ENCODE measurements at regions not wholly inside any gene's neighbourhood (a gene's known extent, or its start where the extent isn't known, plus 50 kb on each side); places are given as distances from the start of the nearest gene placed in this dataset.

GRCh38 chr1:103333141-103333540 lies 192.4 kb upstream of the RNPC3 start:
- H3K4me1 Mint-ChIP-seq = no peaks in the 10 kb centered on the region
- Histone ChIP-seq H4K20me1 (replicated peaks; ENCODE audit: insufficient read depth) (no peaks in the 10 kb centered on the region), H3K27ac (ENCODE audit: low read depth) (no peak overlapping the region), H3K4me1 (ENCODE audit: insufficient read depth) (no peaks in the 10 kb centered on the region), H3K4me2 (no peak overlapping the region), H3K79me2 (replicated peaks; ENCODE audit: insufficient read depth) (no peaks in the 10 kb centered on the region), H3K4me3 (no peak overlapping the region), H3K27me3 (ENCODE audit: insufficient read depth) (no peaks in the 10 kb centered on the region), H2AFZ (no peak overlapping the region), H3K36me3 (ENCODE audit: insufficient read depth) (no peaks in the 10 kb centered on the region), H3K9me2 (ENCODE audit: insufficient read depth) (no peaks in the 10 kb centered on the region), H3F3A (replicated peaks; ENCODE audit: low read depth) (no peaks in the 10 kb centered on the region)
- no peak for ATAC-seq
- TF ChIP-seq REST (IDR thresholded peaks at IDR 0.05; ENCODE audit: unreplicated experiment) (no peak), CTCF (conservative IDR thresholded peaks at IDR 0.05; ENCODE audit: low read depth in 2 of 2) (no peak)
- H3K4me3 Mint-ChIP-seq = no peak overlapping the region
- H3K36me3 Mint-ChIP-seq (ENCODE audit: low read depth) = no peaks in the 10 kb centered on the region
- no peaks in the 10 kb centered on the region for H3K27me3 Mint-ChIP-seq (ENCODE audit: insufficient read depth, low read depth, poor library complexity)
- DNase-seq (ENCODE audit: low spot score) = no peak
- H3K27ac Mint-ChIP-seq = no peak overlapping the region
- H3K9me3 Mint-ChIP-seq = no peaks in the 10 kb centered on the region

- H3K27me3 ChIP-seq (ENCODE audit: insufficient read depth) = no peaks in the 10 kb centered on the region
Measured at GRCh38 chr1:103327054-103327719, 198.3 kb upstream of the RNPC3 start.

More at GRCh38 chr1:103327054-103327719, 198.3 kb upstream of the RNPC3 start:
- no peak overlapping the region for H3K4me3 Mint-ChIP-seq
- peaks cover 7% of the 10 kb centered on the region; the same call in 2 of the 3 replicates for H3K9me3 Mint-ChIP-seq
- DNase-seq (ENCODE audit: low spot score) (no peak), ATAC-seq (no peak)
- no peaks in the 10 kb centered on the region; the same call in 2 of the 3 replicates for H3K36me3 Mint-ChIP-seq (ENCODE audit: low read depth)
- Histone ChIP-seq H3K9me2 (ENCODE audit: insufficient read depth) (peaks cover 3% of the 10 kb centered on the region; the same call in 1 of the 2 replicates), H3K36me3 (ENCODE audit: insufficient read depth) (no peaks in the 10 kb centered on the region), H3K4me2 (no peak overlapping the region), H3K4me3 (no peak overlapping the region), H2AFZ (no peak overlapping the region), H4K20me1 (replicated peaks; ENCODE audit: insufficient read depth) (no peaks in the 10 kb centered on the region), H3K79me2 (replicated peaks; ENCODE audit: insufficient read depth) (no peaks in the 10 kb centered on the region), H3K27ac (ENCODE audit: low read depth) (no peak overlapping the region), H3K4me1 (ENCODE audit: insufficient read depth) (no peaks in the 10 kb centered on the region), H3F3A (replicated peaks; ENCODE audit: low read depth) (no peaks in the 10 kb centered on the region)
- H3K27me3 Mint-ChIP-seq (ENCODE audit: insufficient read depth, low read depth, poor library complexity) = no peaks in the 10 kb centered on the region
- TF ChIP-seq ZNF331 (CRISPR knock-in tag; IDR thresholded peaks at IDR 0.05; ENCODE audit: low read depth) (no peak), ZNF462 (CRISPR knock-in tag; IDR thresholded peaks at IDR 0.05) (no peak)
- H3K4me1 Mint-ChIP-seq = no peaks in the 10 kb centered on the region
- no peak overlapping the region for H3K27ac Mint-ChIP-seq
